ENCODE measurements at regions not wholly inside any gene's neighbourhood (a gene's known extent, or its start where the extent isn't known, plus 50 kb on each side); places are given as distances from the start of the nearest gene placed in this dataset.

DNA sequence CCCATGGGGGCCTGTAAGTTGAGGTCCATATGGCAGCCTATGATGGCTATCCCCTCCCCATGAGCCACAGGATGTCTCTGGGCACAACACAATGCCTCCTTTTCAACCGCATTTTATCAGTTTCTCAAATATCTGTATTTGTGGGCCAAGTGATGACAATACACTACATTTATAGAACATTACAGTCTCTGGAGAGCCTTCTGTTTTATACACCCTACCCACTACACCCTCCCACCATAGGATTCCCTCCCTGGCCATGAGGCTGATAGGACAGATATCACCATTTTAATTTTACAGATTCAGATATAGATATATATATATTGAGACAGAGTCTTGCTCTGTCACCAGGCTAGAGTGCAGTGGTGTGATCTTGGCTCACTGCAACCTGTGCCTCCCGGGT is 236.8 kb downstream of the ENC1 start:
- DNase-seq (ENCODE audit: low read depth) = no peak

GRCh38 chr5:74402553-74402952 is 238.0 kb downstream of the ENC1 start:
- no peak for DNase-seq (ENCODE audit: low read depth)

GRCh38 chr5:74401946-74402320 is 238.6 kb downstream of the ENC1 start:
- DNase-seq (ENCODE audit: low read depth) = no peak

DNA sequence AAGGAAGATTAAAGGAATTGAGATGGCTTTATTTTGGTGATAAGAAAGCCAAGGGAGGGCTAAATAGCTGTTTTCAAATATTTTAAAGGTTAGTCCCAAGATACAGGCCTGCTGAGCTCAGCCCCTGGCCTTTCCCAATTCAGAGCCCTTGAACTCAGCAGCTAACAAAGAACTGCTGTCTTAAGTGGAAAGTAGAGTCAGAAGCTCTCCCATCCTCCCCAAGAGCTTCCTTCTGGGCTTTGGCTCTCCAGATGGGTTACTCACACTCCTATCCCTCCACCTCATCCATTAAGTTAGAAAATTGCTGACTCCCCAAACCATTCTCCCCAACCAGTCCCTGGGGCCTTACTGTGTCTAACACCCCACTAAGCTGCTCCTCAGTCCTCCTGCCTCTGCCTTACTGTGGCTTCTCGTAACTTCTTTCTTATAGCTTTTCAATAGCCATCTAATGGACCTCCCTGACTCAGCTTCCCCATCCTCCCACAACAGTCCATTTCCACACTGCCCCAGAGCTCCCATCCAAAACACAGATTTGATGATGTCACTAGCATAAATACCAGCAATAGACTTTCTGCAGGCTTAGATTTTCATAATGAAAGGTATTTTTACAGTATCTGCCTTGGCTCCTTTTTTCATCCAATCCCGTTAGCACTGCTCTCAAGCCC is 239.1 kb downstream of the ENC1 start:
- no peak for DNase-seq (ENCODE audit: low read depth)

DNA sequence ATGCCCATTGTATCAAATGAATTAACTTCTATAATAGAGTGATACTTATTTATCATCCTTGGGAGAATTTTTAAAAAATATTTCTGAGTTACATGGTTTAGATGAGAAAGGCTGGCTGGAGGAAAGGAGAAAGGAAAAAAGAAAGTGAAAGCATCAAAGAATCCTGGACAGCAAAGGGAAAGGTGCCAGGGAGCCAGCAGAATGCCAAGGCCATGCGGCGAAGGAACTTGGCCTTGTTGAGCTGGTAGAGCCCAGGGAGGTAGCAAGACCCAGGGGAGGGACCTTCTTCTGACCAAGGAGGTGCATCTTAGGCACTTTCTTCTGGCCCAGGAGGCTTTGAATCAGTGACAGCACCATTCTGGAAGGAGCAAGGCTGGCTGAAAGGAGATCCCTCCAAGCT is 240.5 kb downstream of the ENC1 start:
- no peak for DNase-seq (ENCODE audit: low read depth)

- DNase-seq (ENCODE audit: low read depth) = no peak
Observed at GRCh38 chr5:74396913-74397622, 243.5 kb downstream of the ENC1 start.

- no peak for DNase-seq (ENCODE audit: low read depth)
Observed at GRCh38 chr5:74394916-74395880, 245.3 kb downstream of the ENC1 start.

GRCh38 chr5:74394528-74394915 is 246.0 kb downstream of the ENC1 start:
- DNase-seq (ENCODE audit: low read depth) = no peak

DNA sequence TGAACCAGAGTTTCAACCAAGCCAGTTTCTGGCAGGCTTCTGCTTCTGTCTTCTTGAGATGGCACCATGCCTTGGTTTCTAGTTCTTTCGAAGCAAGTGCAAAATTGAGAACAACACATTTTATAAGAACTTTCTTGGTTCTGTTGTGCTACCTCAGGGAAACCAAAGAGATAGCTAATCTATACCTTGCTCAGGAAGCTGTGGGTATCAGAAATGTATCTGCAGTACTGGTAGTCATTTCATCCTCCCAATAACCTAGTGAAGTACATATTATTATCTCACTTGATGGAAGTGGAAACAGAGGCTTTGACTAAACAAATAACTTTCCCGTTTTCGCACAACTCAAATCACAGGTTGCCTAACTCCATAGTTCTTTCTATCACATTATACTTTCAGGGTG is 246.6 kb downstream of the ENC1 start:
- no peak for DNase-seq (ENCODE audit: low read depth)

DNA sequence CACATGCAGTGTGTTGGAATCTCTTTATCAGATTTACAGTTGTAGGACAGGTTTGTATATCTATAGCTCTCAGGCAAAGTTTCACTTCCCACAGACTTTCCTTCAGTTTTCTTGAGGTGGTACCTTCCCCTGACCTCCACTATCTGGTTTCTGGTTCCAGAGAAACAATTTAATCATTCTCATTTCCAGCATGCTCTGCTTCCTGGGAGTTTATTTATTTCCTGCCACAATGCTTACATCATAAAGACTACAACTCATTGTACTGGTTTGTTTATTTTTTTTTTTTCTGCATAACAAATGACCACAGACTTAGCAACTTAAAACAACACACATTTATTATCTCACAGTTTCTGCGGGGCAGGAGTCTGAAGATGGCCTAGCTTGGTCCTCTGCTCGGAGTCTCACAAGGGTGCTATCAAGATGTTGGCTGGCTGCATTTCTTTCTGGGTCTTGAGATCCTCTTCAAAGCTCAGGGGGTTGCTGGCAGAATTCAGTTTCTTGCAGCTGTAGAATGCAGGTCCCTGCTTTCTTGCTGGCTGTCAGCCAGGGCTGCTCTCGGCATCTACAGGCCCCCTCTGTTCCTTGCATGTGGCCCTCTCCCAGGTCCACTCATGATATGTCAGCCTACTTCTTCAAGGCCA is 247.7 kb downstream of the ENC1 start:
- DNase-seq (ENCODE audit: low read depth) = peak; percentile 59

- no peak for DNase-seq (ENCODE audit: low read depth)
Observed at GRCh38 chr5:74391410-74391809, 249.1 kb downstream of the ENC1 start.

- no peak for DNase-seq (ENCODE audit: low read depth)
Observed at GRCh38 chr5:74390822-74391221, 249.7 kb downstream of the ENC1 start.

DNA sequence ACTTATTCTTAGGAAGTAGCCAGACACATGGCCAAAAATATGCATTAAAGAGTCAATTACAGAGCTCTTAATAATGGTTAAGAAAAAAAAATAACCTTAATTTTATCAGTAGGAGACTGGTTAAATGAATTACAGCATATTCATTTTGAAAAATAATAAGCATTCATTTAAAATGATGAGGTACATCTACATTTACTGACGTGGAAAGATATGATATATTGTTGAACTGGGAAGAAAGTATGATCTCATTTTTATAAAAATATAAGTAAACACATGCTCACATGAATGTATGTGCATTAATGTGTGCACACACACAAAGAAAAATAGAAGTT is 250.3 kb downstream of the ENC1 start:
- DNase-seq (ENCODE audit: low read depth) = no peak

DNA sequence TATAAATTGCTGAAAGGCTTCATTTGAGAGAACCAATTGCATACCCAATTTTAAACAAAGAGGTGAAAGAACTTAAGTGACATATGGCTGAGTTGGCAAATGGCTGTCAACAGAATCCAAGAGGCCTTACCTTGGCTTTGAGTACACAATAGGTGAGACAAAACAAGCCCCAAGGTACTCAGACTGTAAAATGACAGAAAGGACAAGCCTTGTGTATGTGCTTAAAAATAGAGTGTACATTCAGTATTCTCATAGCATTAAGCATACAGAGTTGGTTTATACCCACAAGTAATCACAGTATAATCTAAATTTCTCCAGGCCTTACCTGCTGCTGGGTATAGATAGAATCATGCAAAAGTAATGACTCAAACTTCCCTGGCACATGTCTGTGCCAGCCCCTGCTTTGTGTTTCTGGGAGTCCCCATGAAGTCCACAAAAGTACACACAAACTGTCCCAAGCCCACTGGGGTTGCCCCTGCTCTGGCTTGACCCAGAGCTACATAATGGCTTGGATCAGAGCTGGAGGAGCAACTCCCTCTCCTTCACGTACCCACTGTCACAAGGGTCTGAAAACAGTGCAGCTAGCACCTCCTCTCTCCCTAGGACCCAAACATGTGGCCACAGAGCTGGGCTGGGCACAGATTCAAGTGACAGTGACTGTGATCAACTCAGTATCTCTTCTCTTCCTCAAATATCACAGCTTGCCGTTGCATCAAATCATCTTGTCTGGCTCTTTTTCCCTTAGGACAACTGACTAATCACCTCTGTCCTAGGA is 250.8 kb downstream of the ENC1 start:
- DNase-seq (ENCODE audit: low read depth) = no peak

- DNase-seq (ENCODE audit: low read depth) = peak; percentile 43
Observed at GRCh38 chr5:74388411-74388810, 252.1 kb downstream of the ENC1 start.

GRCh38 chr5:74386571-74387334 is 253.8 kb downstream of the ENC1 start:
- peak; percentile 67 for DNase-seq (ENCODE audit: low read depth)

GRCh38 chr5:74384851-74385250 is 255.7 kb downstream of the ENC1 start:
- DNase-seq (ENCODE audit: low read depth) = peak; percentile 45

DNA sequence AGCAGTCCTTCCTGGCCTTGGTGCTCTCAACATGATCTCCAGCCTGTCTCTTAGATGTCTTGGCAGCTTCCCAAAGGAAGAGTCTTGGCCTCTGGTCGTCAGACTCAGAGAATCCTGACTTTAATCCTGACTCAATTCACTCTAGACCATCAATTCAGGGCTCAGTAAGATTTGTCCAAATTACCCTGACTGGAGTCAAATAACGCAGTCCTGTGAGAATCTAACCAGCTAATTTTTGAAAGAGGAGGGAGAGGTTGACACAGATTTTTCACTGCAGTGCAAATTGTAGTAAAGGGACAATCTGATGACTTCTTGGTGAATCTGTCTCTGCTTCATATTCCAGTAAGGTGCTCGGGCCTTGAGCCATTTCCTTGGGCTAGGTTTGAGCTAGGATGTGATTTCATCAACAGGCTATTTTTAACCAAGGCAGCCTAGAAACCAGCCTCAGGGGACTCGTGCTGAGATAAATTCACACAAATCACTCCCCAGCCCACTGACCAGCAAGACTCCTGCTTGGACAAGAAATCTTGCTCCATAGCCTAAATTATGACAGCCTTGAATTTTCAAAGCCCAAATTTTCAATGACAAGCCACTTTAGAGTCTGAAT is 257.4 kb downstream of the ENC1 start:
- peak; percentile 86 for DNase-seq (ENCODE audit: low read depth)

DNA sequence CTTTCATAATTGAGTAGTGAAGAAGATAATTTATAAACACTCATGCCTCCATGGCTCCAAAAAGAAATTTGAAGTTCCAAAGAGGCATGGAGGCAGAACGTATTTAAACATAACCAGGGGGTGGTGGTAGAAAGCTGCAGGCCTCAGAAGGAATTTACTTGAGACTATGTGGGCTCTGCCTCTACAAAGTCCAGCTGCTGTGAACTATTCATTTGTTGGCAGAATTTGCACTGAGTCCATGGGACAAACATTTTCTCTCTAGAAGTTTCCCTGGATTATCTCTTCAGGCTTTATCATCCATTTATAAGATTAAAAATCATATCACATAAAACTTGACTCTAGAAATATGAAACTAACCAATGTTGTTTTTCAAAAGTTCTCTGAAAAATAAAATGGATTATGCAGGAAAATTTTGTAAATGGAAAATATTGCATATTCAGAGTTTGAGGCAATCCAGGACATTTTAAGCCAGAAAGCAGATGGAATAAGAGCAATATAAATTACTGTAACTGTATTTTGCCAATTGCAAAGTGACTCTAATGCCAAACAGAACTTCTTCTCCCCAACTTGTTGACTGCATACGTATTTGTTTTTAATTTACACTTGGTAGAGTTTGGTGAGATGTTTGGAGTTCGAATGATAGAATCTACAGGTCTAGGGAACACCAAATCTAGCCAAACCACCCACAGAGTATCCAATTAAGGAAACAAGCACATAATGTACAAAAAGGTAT is 258.2 kb downstream of the ENC1 start:
- no peak for DNase-seq (ENCODE audit: low read depth)

- no peak for DNase-seq (ENCODE audit: low read depth)
Observed at GRCh38 chr5:74380193-74380592, 260.3 kb downstream of the ENC1 start.
